A673 (cell line): ENCODE measurements at regions not wholly inside any gene's neighbourhood (a gene's known extent, or its start where the extent isn't known, plus 50 kb on each side); places are given as distances from the start of the nearest gene placed in this dataset.
A peak's percentile ranks its signal among the peaks of the same experiment; 100 is the strongest.

Experiments
- BruUV-seq: library from RNA; stranded (reverse); fragments of 400-500 nt; replicated peaks from 2 replicates; lab custom pipeline; 2021; lab: Mats Ljungman, UMichigan
- CTCF ChIA-PET: fragments of 300-600 bp; sonication (Branson Sonifier 250); formaldehyde crosslinking; loops from one replicate; lab custom pipeline; 2022; ENCODE audit warnings: antibody characterized with exemption; lab: Charles Lee
- POLR2A ChIA-PET: fragments of 300-600 bp; sonication (Branson Sonifier 250); formaldehyde crosslinking; loops from one replicate; lab custom pipeline; 2022; ENCODE audit warnings: antibody characterized with exemption; ENCODE audit not compliant: low non-redundant PET; lab: Charles Lee
- DNase-seq: peaks from one replicate; pipeline ENCODE4 v3.0.0-alpha.2; 2015; ENCODE audit warnings: low spot score
- H3K27ac ChIP-seq: fragments of 200-600 bp; sonication (generic); 2 replicates; pipeline ENCODE4 v1.5.1; 2016; ENCODE audit warnings: mixed run types, low read depth, mild to moderate bottlenecking, mixed read lengths, antibody characterized with exemption, low read length; ENCODE audit not compliant: poor library complexity, severe bottlenecking
- H3K27me3 ChIP-seq: fragments of 200-600 bp; sonication (generic); replicated peaks from 2 replicates; pipeline ENCODE4 v1.6.1; 2017; ENCODE audit warnings: mixed run types, low read depth, mild to moderate bottlenecking, mixed read lengths, antibody characterized with exemption, low read length; ENCODE audit not compliant: insufficient read depth, poor library complexity
- H3K36me3 ChIP-seq: fragments of 200-600 bp; sonication (generic); 2 replicates; pipeline ENCODE4 v1.6.1; 2016; ENCODE audit warnings: mixed run types, mild to moderate bottlenecking, mixed read lengths, antibody characterized with exemption, low read length; ENCODE audit not compliant: insufficient read depth, poor library complexity, severe bottlenecking
- H3K4me1 ChIP-seq: fragments of 200-600 bp; sonication (generic); 2 replicates; pipeline ENCODE4 v1.6.1; 2017; ENCODE audit warnings: mixed run types, mild to moderate bottlenecking, mixed read lengths, antibody characterized with exemption, low read length; ENCODE audit not compliant: insufficient read depth, poor library complexity, severe bottlenecking
- H3K4me3 ChIP-seq: fragments of 200-600 bp; sonication (generic); 2 replicates; pipeline ENCODE4 v1.5.1; 2016; ENCODE audit warnings: low read depth, mixed run types, mild to moderate bottlenecking, mixed read lengths, low read length; ENCODE audit not compliant: poor library complexity, severe bottlenecking
- H3K9me3 ChIP-seq: fragments of 200-600 bp; sonication (generic); 2 replicates; pipeline ENCODE4 v1.6.1; 2016; ENCODE audit warnings: mixed run types, low read depth, mild to moderate bottlenecking, mixed read lengths, antibody characterized with exemption, low read length; ENCODE audit not compliant: poor library complexity, severe bottlenecking
- EZH2 ChIP-seq: fragments of 200-600 bp; sonication (generic); IDR thresholded peaks from 2 replicates; pipeline ENCODE4 v1.6.1; 2017; ENCODE audit warnings: borderline replicate concordance, low read depth, mild to moderate bottlenecking, mixed read lengths, antibody characterized with exemption, low read length; ENCODE audit not compliant: poor library complexity, severe bottlenecking
- intact Hi-C: fragments of 100-400 bp; cut with micrococcal nuclease; formaldehyde crosslinking; loops from one replicate; pipeline ENCODE4 v1.10.0; 2022; ENCODE audit not compliant: unreplicated experiment
- TF ChIP-seq, protein P1 (sequence below): fragments of 300-800, 200-600 bp; sonication (generic); conservative IDR thresholded peaks from 2 replicates; pipeline ENCODE4 v1.5.1; 2017; ENCODE audit warnings: low read depth, mild to moderate bottlenecking, antibody characterized with exemption, low read length, moderate library complexity, mixed read lengths

DNA sequence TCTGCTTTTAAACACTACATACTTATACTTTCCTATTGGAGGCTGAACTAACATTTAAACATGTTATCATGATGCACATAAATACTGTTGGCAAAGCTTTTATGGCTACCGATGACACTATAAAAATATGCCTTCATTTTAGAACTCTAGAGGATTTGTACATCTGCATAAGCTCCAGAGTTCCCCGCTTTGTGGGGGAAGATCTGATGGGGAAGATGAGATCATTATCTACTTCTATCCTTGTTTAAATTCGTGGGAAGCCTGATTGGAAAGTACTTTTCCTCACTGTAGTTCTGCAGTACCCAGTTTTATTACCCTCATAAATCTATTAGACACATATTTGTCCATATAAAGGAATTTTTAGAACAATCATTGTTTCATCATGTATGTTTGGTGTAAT is 299.6 kb upstream of the ATP2B1 start:
- DNase-seq, result peak; percentile 29
- intact Hi-C loops, result no loop called here
- Histone ChIP-seq H3K4me1 (peaks cover 15% of the 10 kb centered on the region), H3K27me3 (no peaks in the 10 kb centered on the region), H3K36me3 (no peaks in the 10 kb centered on the region), H3K27ac (no peak overlapping the region), H3K4me3 (no peak overlapping the region), H3K9me3 (no peaks in the 10 kb centered on the region)
- ChIA-PET POLR2A (no interaction called here), CTCF (no interaction called here)
- BruUV-seq, result no TSS peak
- no peak for TF ChIP-seq EZH2
- TF ChIP-seq, protein P1, sequence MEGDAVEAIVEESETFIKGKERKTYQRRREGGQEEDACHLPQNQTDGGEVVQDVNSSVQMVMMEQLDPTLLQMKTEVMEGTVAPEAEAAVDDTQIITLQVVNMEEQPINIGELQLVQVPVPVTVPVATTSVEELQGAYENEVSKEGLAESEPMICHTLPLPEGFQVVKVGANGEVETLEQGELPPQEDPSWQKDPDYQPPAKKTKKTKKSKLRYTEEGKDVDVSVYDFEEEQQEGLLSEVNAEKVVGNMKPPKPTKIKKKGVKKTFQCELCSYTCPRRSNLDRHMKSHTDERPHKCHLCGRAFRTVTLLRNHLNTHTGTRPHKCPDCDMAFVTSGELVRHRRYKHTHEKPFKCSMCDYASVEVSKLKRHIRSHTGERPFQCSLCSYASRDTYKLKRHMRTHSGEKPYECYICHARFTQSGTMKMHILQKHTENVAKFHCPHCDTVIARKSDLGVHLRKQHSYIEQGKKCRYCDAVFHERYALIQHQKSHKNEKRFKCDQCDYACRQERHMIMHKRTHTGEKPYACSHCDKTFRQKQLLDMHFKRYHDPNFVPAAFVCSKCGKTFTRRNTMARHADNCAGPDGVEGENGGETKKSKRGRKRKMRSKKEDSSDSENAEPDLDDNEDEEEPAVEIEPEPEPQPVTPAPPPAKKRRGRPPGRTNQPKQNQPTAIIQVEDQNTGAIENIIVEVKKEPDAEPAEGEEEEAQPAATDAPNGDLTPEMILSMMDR, result no peak

DNA sequence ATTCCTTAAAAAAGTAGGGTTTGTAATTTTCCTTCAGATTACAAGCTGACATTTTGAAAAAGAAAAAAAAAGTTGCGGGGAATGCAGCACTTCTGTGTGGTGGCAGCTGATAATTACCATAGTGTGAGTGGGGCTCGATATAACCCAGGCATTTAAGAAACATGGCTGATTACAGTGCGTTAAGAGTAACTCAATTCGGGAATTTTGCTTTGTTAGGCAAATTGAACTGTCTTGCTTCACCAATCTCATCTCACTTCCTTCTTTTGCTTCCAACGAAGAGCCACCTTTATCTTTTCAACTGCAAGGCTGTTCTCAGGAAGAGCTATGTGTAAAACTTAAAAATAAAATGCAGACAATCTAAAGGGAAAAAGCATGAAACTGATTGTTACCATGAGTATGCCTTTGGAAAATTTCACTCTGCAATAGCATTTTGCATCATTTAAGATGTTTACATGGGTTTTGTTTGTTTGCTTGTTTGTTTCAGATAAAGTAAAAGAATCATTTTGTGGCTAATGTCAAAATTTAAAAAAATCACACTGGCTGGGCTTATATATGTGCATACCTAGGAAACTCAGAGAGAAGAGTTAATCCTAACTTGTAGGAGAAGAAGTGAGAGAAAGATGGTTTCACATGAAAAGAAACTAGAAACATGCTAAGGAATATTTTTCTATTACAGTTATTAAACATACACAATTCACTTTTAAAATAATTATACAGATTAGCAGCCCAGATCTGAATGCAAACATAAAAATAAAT is 295.9 kb upstream of the ATP2B1 start:
- ChIA-PET POLR2A (no interaction called here), CTCF (no interaction called here)
- BruUV-seq, result no TSS peak
- no peak for DNase-seq
- intact Hi-C loops, result no loop called here
- Histone ChIP-seq H3K9me3 (no peaks in the 10 kb centered on the region), H3K27me3 (no peaks in the 10 kb centered on the region), H3K36me3 (no peaks in the 10 kb centered on the region), H3K4me3 (no peak overlapping the region), H3K4me1 (peaks cover 18% of the 10 kb centered on the region), H3K27ac (no peak overlapping the region)
- no peak for TF ChIP-seq EZH2
- TF ChIP-seq, protein P1, result no peak

DNA sequence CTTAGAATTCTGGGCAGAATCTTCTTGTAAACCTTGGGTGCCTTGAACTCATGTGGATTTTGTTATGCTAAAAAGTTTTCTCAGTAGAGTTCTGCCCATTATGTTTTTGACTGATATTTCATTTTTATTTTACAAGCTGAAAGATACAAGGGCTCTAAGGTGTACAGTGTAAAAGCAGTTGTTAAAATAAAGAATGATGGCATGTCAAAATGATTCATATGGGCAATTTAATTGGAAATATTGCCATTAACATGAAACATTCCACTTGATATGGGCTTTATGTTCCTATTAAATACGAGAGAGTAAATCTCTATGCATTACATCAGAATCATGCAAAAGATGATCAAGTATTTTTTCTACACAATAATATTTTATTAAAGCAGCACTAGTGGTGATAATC is 295.1 kb upstream of the ATP2B1 start:
- H3K27me3 ChIP-seq, result no peaks in the 10 kb centered on the region
- TF ChIP-seq, protein P1, result no peak
- TF ChIP-seq EZH2, result no peak
- BruUV-seq, result no TSS peak
- no peak for DNase-seq
- no peak overlapping the region for H3K27ac ChIP-seq
- intact Hi-C loops, result no loop called here
- peaks cover 21% of the 10 kb centered on the region for H3K4me1 ChIP-seq
- no peak overlapping the region for H3K4me3 ChIP-seq
- no peaks in the 10 kb centered on the region for H3K36me3 ChIP-seq
- ChIA-PET POLR2A (no interaction called here), CTCF (no interaction called here)
- no peaks in the 10 kb centered on the region for H3K9me3 ChIP-seq
